ENCODE measurements at regions not wholly inside any gene's neighbourhood (a gene's known extent, or its start where the extent isn't known, plus 50 kb on each side); places are given as distances from the start of the nearest gene placed in this dataset.

GRCh38 chr18:51603111-51603510, 405.6 kb upstream of the MEX3C start:
- H3K9me3 ChIP-seq (ENCODE audit: control insufficient read depth, low read length), result no peaks in the 10 kb centered on the region
- no peak for ATAC-seq (ENCODE audit: low FRiP score)
- H3K4me1 ChIP-seq (ENCODE audit: control insufficient read depth in 1 of 2, insufficient read depth in 2 of 2, low read length in 2 of 2), result no peaks in the 10 kb centered on the region
- no peaks in the 10 kb centered on the region for H3K27me3 ChIP-seq (ENCODE audit: control insufficient read depth in 1 of 2, insufficient read depth in 2 of 2, low read length in 1 of 2)
- DNase-seq, result no peak
- intact Hi-C loops (cut with DNase I), result no loop called here
- H3K4me3 ChIP-seq (ENCODE audit: low read length in 2 of 2), result no peak overlapping the region
- H3K36me3 ChIP-seq (ENCODE audit: control insufficient read depth in 1 of 2, insufficient read depth in 2 of 2, low read length in 1 of 2), result no peaks in the 10 kb centered on the region
- no peak overlapping the region for H3K27ac ChIP-seq (ENCODE audit: low read depth in 1 of 2, low read length in 2 of 2)

GRCh38 chr18:51603551-51603950, 406.1 kb upstream of the MEX3C start:
- no peaks in the 10 kb centered on the region for H3K27me3 ChIP-seq (ENCODE audit: control insufficient read depth in 1 of 2, insufficient read depth in 2 of 2, low read length in 1 of 2)
- no peak for ATAC-seq (ENCODE audit: low FRiP score)
- no peak for DNase-seq
- no peaks in the 10 kb centered on the region for H3K4me1 ChIP-seq (ENCODE audit: control insufficient read depth in 1 of 2, insufficient read depth in 2 of 2, low read length in 2 of 2)
- H3K36me3 ChIP-seq (ENCODE audit: control insufficient read depth in 1 of 2, insufficient read depth in 2 of 2, low read length in 1 of 2), result no peaks in the 10 kb centered on the region
- H3K4me3 ChIP-seq (ENCODE audit: low read length in 2 of 2), result no peak overlapping the region
- 64 to 66% methylated on average over 4 of the region's 4 CpGs for WGBS, 2 donors
- intact Hi-C loops (cut with DNase I), result no loop called here
- H3K9me3 ChIP-seq (ENCODE audit: control insufficient read depth, low read length), result no peaks in the 10 kb centered on the region
- H3K27ac ChIP-seq (ENCODE audit: low read depth in 1 of 2, low read length in 2 of 2), result no peak overlapping the region

GRCh38 chr18:51610481-51610880, 413.0 kb upstream of the MEX3C start:
- no peak overlapping the region for H3K27ac ChIP-seq (ENCODE audit: low read depth in 1 of 2, low read length in 2 of 2)
- no peak for DNase-seq
- no peak overlapping the region for H3K4me3 ChIP-seq (ENCODE audit: low read length in 2 of 2)
- no peaks in the 10 kb centered on the region for H3K9me3 ChIP-seq (ENCODE audit: control insufficient read depth, low read length)
- intact Hi-C loops (cut with DNase I), result no loop called here
- H3K27me3 ChIP-seq (ENCODE audit: control insufficient read depth in 1 of 2, insufficient read depth in 2 of 2, low read length in 1 of 2), result peaks cover 0 to 2% of the 10 kb centered on the region in 2 donors
- no peak for ATAC-seq (ENCODE audit: low FRiP score)
- no peaks in the 10 kb centered on the region for H3K36me3 ChIP-seq (ENCODE audit: control insufficient read depth in 1 of 2, insufficient read depth in 2 of 2, low read length in 1 of 2)
- 67 to 72% methylated on average over 1 of the region's 1 CpG for WGBS, 2 donors
- H3K4me1 ChIP-seq (ENCODE audit: control insufficient read depth in 1 of 2, insufficient read depth in 2 of 2, low read length in 2 of 2), result no peaks in the 10 kb centered on the region

DNA sequence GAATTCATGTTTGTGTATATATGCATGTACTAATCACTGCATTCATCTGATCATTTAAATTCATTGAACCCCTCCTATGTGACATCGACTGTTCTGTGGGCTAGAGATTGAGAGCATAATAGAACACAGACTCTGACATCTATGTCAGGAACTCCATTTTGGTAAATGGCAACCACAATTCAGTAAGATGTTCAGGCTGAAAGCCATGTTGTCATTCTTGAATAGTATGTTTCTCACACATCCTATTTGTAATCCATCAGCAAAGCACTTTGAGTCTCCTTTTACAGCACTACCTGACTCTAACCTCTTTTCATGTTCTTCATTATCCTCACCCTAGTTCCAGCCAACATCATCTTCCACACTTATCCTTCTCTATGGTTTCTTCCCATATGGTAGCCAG, 413.8 kb upstream of the MEX3C start:
- no peak overlapping the region for H3K4me3 ChIP-seq (ENCODE audit: low read length in 2 of 2)
- DNase-seq (no peak), ATAC-seq (ENCODE audit: low FRiP score) (no peak)
- H3K36me3 ChIP-seq (ENCODE audit: control insufficient read depth in 1 of 2, insufficient read depth in 2 of 2, low read length in 1 of 2), result no peaks in the 10 kb centered on the region
- no peak overlapping the region for H3K27ac ChIP-seq (ENCODE audit: low read depth in 1 of 2, low read length in 2 of 2)
- peaks cover 0 to 2% of the 10 kb centered on the region in 2 donors for H3K27me3 ChIP-seq (ENCODE audit: control insufficient read depth in 1 of 2, insufficient read depth in 2 of 2, low read length in 1 of 2)
- no peaks in the 10 kb centered on the region for H3K4me1 ChIP-seq (ENCODE audit: control insufficient read depth in 1 of 2, insufficient read depth in 2 of 2, low read length in 2 of 2)
- no peaks in the 10 kb centered on the region for H3K9me3 ChIP-seq (ENCODE audit: control insufficient read depth, low read length)
- 71 to 89% methylated on average over 1 of the region's 1 CpG for WGBS, 2 donors
- intact Hi-C loops (cut with DNase I), result no loop called here

DNA sequence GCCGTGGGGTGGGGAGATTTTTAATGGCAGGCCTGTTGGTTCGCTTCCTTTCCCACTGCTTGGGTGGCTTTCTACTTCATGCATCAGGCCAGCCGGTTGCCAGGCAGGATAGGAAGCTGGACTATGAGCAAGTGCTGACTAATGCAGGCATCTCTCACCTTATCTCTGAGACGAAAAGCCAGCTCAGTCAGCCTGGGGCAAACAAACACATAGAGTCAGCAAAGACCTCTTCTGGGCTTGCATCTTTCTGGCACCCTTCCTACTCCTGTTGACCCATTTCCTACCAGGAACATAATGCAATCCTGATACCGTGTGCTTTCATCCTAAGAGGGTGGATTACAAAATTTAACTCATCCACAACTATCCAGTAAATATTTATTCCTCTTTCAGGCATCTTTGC, 416.6 kb upstream of the MEX3C start:
- 48 to 68% methylated on average over 5 of the region's 5 CpGs for WGBS, 2 donors
- peaks cover 0 to 2% of the 10 kb centered on the region in 2 donors for H3K27me3 ChIP-seq (ENCODE audit: control insufficient read depth in 1 of 2, insufficient read depth in 2 of 2, low read length in 1 of 2)
- H3K4me3 ChIP-seq (ENCODE audit: low read length in 2 of 2), result no peak overlapping the region
- no peak for DNase-seq
- no peaks in the 10 kb centered on the region for H3K9me3 ChIP-seq (ENCODE audit: control insufficient read depth, low read length)
- ATAC-seq (ENCODE audit: low FRiP score), result no peak
- no peaks in the 10 kb centered on the region for H3K36me3 ChIP-seq (ENCODE audit: control insufficient read depth in 1 of 2, insufficient read depth in 2 of 2, low read length in 1 of 2)
- no peaks in the 10 kb centered on the region for H3K4me1 ChIP-seq (ENCODE audit: control insufficient read depth in 1 of 2, insufficient read depth in 2 of 2, low read length in 2 of 2)
- intact Hi-C loops (cut with DNase I), result no loop called here
- H3K27ac ChIP-seq (ENCODE audit: low read depth in 1 of 2, low read length in 2 of 2), result no peak overlapping the region

- 54 to 55% methylated on average over 7 of the region's 7 CpGs for WGBS, 2 donors
- no peak overlapping the region for H3K4me3 ChIP-seq (ENCODE audit: low read length in 2 of 2)
- no peak for DNase-seq
- peaks cover 0 to 2% of the 10 kb centered on the region in 2 donors for H3K27me3 ChIP-seq (ENCODE audit: control insufficient read depth in 1 of 2, insufficient read depth in 2 of 2, low read length in 1 of 2)
- no peaks in the 10 kb centered on the region for H3K9me3 ChIP-seq (ENCODE audit: control insufficient read depth, low read length)
- no peak for ATAC-seq (ENCODE audit: low FRiP score)
- H3K4me1 ChIP-seq (ENCODE audit: control insufficient read depth in 1 of 2, insufficient read depth in 2 of 2, low read length in 2 of 2), result no peaks in the 10 kb centered on the region
- intact Hi-C loops (cut with DNase I), result no loop called here
- H3K27ac ChIP-seq (ENCODE audit: low read depth in 1 of 2, low read length in 2 of 2), result no peak overlapping the region
- H3K36me3 ChIP-seq (ENCODE audit: control insufficient read depth in 1 of 2, insufficient read depth in 2 of 2, low read length in 1 of 2), result no peaks in the 10 kb centered on the region
These were observed 417.6 kb upstream of the MEX3C start for GRCh38 chr18:51614967-51615571.

- intact Hi-C loops (cut with DNase I), result no loop called here
- Histone ChIP-seq H3K9me3 (ENCODE audit: control insufficient read depth, low read length) (no peaks in the 10 kb centered on the region), H3K4me3 (ENCODE audit: low read length in 2 of 2) (no peak overlapping the region), H3K27me3 (ENCODE audit: control insufficient read depth in 1 of 2, insufficient read depth in 2 of 2, low read length in 1 of 2) (no peaks in the 10 kb centered on the region), H3K4me1 (ENCODE audit: control insufficient read depth in 1 of 2, insufficient read depth in 2 of 2, low read length in 2 of 2) (no peaks in the 10 kb centered on the region), H3K27ac (ENCODE audit: low read depth in 1 of 2, low read length in 2 of 2) (no peak overlapping the region), H3K36me3 (ENCODE audit: control insufficient read depth in 1 of 2, insufficient read depth in 2 of 2, low read length in 1 of 2) (no peaks in the 10 kb centered on the region)
- 43 to 49% methylated on average over 4 of the region's 4 CpGs for WGBS, 2 donors
- no peak for ATAC-seq (ENCODE audit: low FRiP score)
- DNase-seq, result no peak
These were observed 419.7 kb upstream of the MEX3C start for GRCh38 chr18:51617167-51617566.

GRCh38 chr18:51617572-51618260, 420.2 kb upstream of the MEX3C start:
- Histone ChIP-seq H3K27me3 (ENCODE audit: control insufficient read depth in 1 of 2, insufficient read depth in 2 of 2, low read length in 1 of 2) (no peaks in the 10 kb centered on the region), H3K4me1 (ENCODE audit: control insufficient read depth in 1 of 2, insufficient read depth in 2 of 2, low read length in 2 of 2) (no peaks in the 10 kb centered on the region), H3K9me3 (ENCODE audit: control insufficient read depth, low read length) (no peaks in the 10 kb centered on the region), H3K36me3 (ENCODE audit: control insufficient read depth in 1 of 2, insufficient read depth in 2 of 2, low read length in 1 of 2) (no peaks in the 10 kb centered on the region), H3K4me3 (ENCODE audit: low read length in 2 of 2) (no peak overlapping the region), H3K27ac (ENCODE audit: low read depth in 1 of 2, low read length in 2 of 2) (no peak overlapping the region)
- 69% methylated on average over 2 of the region's 2 CpGs for whole genome bisulfite sequencing, 2 donors
- intact Hi-C loops (cut with DNase I), result no loop called here
- ATAC-seq (ENCODE audit: low FRiP score) (no peak), DNase-seq (no peak)

DNA sequence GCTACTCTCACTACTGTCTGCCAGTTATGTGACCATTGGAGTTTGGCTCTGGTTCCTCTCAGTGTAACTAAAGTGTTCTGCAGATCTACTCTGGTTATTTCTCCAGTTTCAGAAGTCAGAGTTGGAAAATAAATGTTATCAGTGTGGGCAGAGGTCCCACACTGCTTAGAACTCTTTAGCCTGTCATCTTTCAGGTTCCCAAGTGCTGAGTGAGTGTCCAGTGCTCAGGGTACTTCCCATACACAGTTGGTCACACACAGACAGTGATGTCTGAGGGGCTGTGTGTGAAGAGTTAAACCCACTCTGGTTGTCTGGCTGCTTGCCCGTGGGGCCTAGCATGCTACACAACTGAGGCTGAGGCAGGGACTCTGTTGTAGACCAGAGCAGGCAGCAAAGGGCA, 421.8 kb upstream of the MEX3C start:
- Histone ChIP-seq H3K27me3 (ENCODE audit: control insufficient read depth in 1 of 2, insufficient read depth in 2 of 2, low read length in 1 of 2) (no peaks in the 10 kb centered on the region), H3K27ac (ENCODE audit: low read depth in 1 of 2, low read length in 2 of 2) (no peak overlapping the region), H3K4me1 (ENCODE audit: control insufficient read depth in 1 of 2, insufficient read depth in 2 of 2, low read length in 2 of 2) (no peaks in the 10 kb centered on the region), H3K4me3 (ENCODE audit: low read length in 2 of 2) (no peak overlapping the region), H3K9me3 (ENCODE audit: control insufficient read depth, low read length) (no peaks in the 10 kb centered on the region), H3K36me3 (ENCODE audit: control insufficient read depth in 1 of 2, insufficient read depth in 2 of 2, low read length in 1 of 2) (no peaks in the 10 kb centered on the region)
- intact Hi-C loops (cut with DNase I), result no loop called here
- DNase-seq (no peak), ATAC-seq (ENCODE audit: low FRiP score) (no peak)
- 14 to 22% methylated on average over 1 of the region's 1 CpG for WGBS, 2 donors
